H1 (cell line): ENCODE measurements at regions not wholly inside any gene's neighbourhood (a gene's known extent, or its start where the extent isn't known, plus 50 kb on each side); places are given as distances from the start of the nearest gene placed in this dataset.

Experiments used
- CTCF ChIA-PET: fragments of 300-600 bp; sonication (Branson Sonifier 250); formaldehyde crosslinking; loops from one replicate; lab custom pipeline; 2021; ENCODE audit not compliant: partially characterized antibody; lab: Charles Lee
- POLR2A ChIA-PET: fragments of 300-600 bp; sonication (Branson Sonifier 250); formaldehyde crosslinking; loops from one replicate; lab custom pipeline; 2021; ENCODE audit warnings: inconsistent platforms; ENCODE audit not compliant: partially characterized antibody; lab: Charles Lee
- DNase-seq, 2 experiments: peaks; one replicate each; pipeline versions ENCODE4 v3.0.0 to v3.0.0-alpha.2; 2010 to 2022; ENCODE audit warnings: low spot score in 2 of 2, low read depth in 1 of 2, mixed read lengths in 1 of 2
- FAIRE-seq: peaks from 2 replicates; lab custom pipeline; 2011; peaks lifted over from hg19 to GRCh38; lab: Jason Lieb, UNC
- H2AFZ ChIP-seq: 2 replicates; pipeline ENCODE4 v1.8.1; 2012; ENCODE audit warnings: low read length, inconsistent platforms
- H2AK5ac ChIP-seq: 2 replicates; pipeline ENCODE4 v1.6.1; 2013; ENCODE audit warnings: low read depth, low read length
- H2BK120ac ChIP-seq: replicated peaks from 2 replicates; pipeline ENCODE3; 2013; ENCODE audit warnings: low read depth, low read length, inconsistent platforms
- H2BK12ac ChIP-seq: 2 replicates; pipeline ENCODE4 v1.6.1; 2013; ENCODE audit warnings: low read depth, low read length
- H2BK15ac ChIP-seq: 2 replicates; pipeline ENCODE4 v1.6.1; 2013; ENCODE audit warnings: low read length
- H2BK20ac ChIP-seq: 2 replicates; pipeline ENCODE4 v1.6.1; 2013; ENCODE audit warnings: low read length
- H2BK5ac ChIP-seq: 2 replicates; pipeline ENCODE4 v1.6.1; 2013; ENCODE audit warnings: low read depth, low read length
- H3K14ac ChIP-seq: 2 replicates; pipeline ENCODE4 v1.6.1; 2013; ENCODE audit warnings: inconsistent platforms; ENCODE audit not compliant: insufficient read length
- H3K18ac ChIP-seq: 2 replicates; pipeline ENCODE4 v1.6.1; 2013; ENCODE audit warnings: low read length; ENCODE audit errors: extremely low read depth
- H3K23ac ChIP-seq: 2 replicates; pipeline ENCODE4 v1.6.1; 2013; ENCODE audit warnings: inconsistent platforms; ENCODE audit not compliant: insufficient read length
- H3K23me2 ChIP-seq: 2 replicates; pipeline ENCODE4 v1.6.1; 2013; ENCODE audit warnings: low read depth, low read length
- H3K27ac ChIP-seq: 2 replicates; pipeline ENCODE4 v1.6.1; 2011; ENCODE audit warnings: low read depth, low read length, inconsistent platforms
- H3K27me3 ChIP-seq, 4 experiments: replicated peaks in 1 of 4; 1 replicate in 1 of 4; 2 replicates in 3 of 4; pipeline versions ENCODE4 v1.6.1 to v1.8.1; 2011 to 2013; ENCODE audit warnings: low read length in 3 of 4, mild to moderate bottlenecking in 3 of 4, inconsistent platforms in 2 of 4, mixed read lengths in 2 of 4, moderate library complexity in 1 of 4; ENCODE audit not compliant: control insufficient read depth in 3 of 4, insufficient read depth in 3 of 4; ENCODE audit errors: extremely low read depth in 1 of 4
- H3K36me3 ChIP-seq, 4 experiments: 2 replicates each; pipeline versions ENCODE4 v1.6.1 to v1.8.1; 2011 to 2013; ENCODE audit warnings: mild to moderate bottlenecking in 4 of 4, low read length in 3 of 4, moderate library complexity in 2 of 4, control low read depth in 1 of 4, inconsistent platforms in 1 of 4; ENCODE audit not compliant: insufficient read depth in 4 of 4, control insufficient read depth in 2 of 4
- H3K4ac ChIP-seq: replicated peaks from 2 replicates; pipeline ENCODE3; 2013; ENCODE audit warnings: low read length, low read depth, mixed read lengths, inconsistent platforms; ENCODE audit not compliant: insufficient read length
- H3K4me1 ChIP-seq, 4 experiments: replicated peaks in 1 of 4; 1 replicate in 1 of 4; 2 replicates in 3 of 4; pipeline versions ENCODE4 v1.6.1 to v1.8.1; 2011 to 2013; ENCODE audit warnings: low read length in 3 of 4, inconsistent platforms in 2 of 4, mixed read lengths in 1 of 4; ENCODE audit not compliant: insufficient read depth in 4 of 4, control insufficient read depth in 3 of 4
- H3K4me2 ChIP-seq, 2 experiments: 2 replicates each; pipeline versions ENCODE4 v1.6.1 to v1.8.1; 2011 to 2013; ENCODE audit warnings: low read depth in 2 of 2, low read length in 2 of 2, control low read depth in 1 of 2, inconsistent platforms in 1 of 2, mild to moderate bottlenecking in 1 of 2; ENCODE audit not compliant: insufficient read depth in 1 of 2
- H3K4me3 ChIP-seq, 4 experiments: fragments of 200-600, 300-600 bp in 1 of 4; sonication (generic), shearing (Covaris generic), sonication (Bioruptor Twin) in 1 of 4; 2 replicates each; pipeline versions ENCODE4 v1.5.1 to v1.8.1; 2011 to 2016; ENCODE audit warnings: low read length in 4 of 4, low read depth in 3 of 4, control low read depth in 2 of 4, inconsistent platforms in 2 of 4, mild to moderate bottlenecking in 2 of 4, mixed read lengths in 1 of 4, moderate library complexity in 1 of 4; ENCODE audit not compliant: insufficient read depth in 2 of 4; ENCODE audit errors: extremely low read depth in 1 of 4
- H3K56ac ChIP-seq: replicated peaks from 2 replicates; pipeline ENCODE3; 2013; ENCODE audit warnings: low read depth, mild to moderate bottlenecking, mixed read lengths, low read length, inconsistent platforms; ENCODE audit not compliant: insufficient read length
- H3K79me1 ChIP-seq: 2 replicates; pipeline ENCODE4 v1.6.1; 2013; ENCODE audit warnings: low read depth, low read length, control low read depth
- H3K79me2 ChIP-seq, 2 experiments: 2 replicates each; pipeline versions ENCODE4 v1.6.1 to v1.8.1; 2012 to 2013; ENCODE audit warnings: low read length in 2 of 2, mild to moderate bottlenecking in 2 of 2, inconsistent platforms in 1 of 2; ENCODE audit not compliant: insufficient read depth in 2 of 2, control insufficient read depth in 1 of 2
- H3K9ac ChIP-seq, 4 experiments: replicated peaks in 1 of 4; 1 replicate in 1 of 4; 2 replicates in 3 of 4; pipeline versions ENCODE4 v1.6.1 to v1.8.1; 2011 to 2013; ENCODE audit warnings: low read depth in 3 of 4, low read length in 3 of 4, control low read depth in 2 of 4, mild to moderate bottlenecking in 2 of 4, moderate library complexity in 2 of 4, inconsistent platforms in 1 of 4; ENCODE audit errors: extremely low read depth in 1 of 4
- H3K9me3 ChIP-seq, 2 experiments: 2 replicates each; pipeline versions ENCODE4 v1.6.1 to v1.8.1; 2012 to 2013; ENCODE audit warnings: mild to moderate bottlenecking in 2 of 2, moderate library complexity in 2 of 2, control low read depth in 1 of 2, inconsistent platforms in 1 of 2, low read depth in 1 of 2, low read length in 1 of 2, mixed read lengths in 1 of 2; ENCODE audit not compliant: insufficient read depth in 2 of 2
- H4K20me1 ChIP-seq, 2 experiments: replicated peaks in 1 of 2; 2 replicates each; pipeline versions ENCODE3 to v1.8.1; 2011 to 2013; ENCODE audit warnings: inconsistent platforms in 2 of 2, low read length in 2 of 2, mild to moderate bottlenecking in 1 of 2; ENCODE audit not compliant: insufficient read depth in 2 of 2, control insufficient read depth in 1 of 2
- H4K5ac ChIP-seq: 2 replicates; pipeline ENCODE4 v1.6.1; 2013; ENCODE audit warnings: low read length, low read depth, mixed read lengths, inconsistent platforms; ENCODE audit not compliant: insufficient read length
- H4K8ac ChIP-seq: 2 replicates; pipeline ENCODE4 v1.8.0; 2013; ENCODE audit warnings: mild to moderate bottlenecking, moderate library complexity, low read length, inconsistent platforms; ENCODE audit not compliant: insufficient read depth; ENCODE audit errors: extremely low read depth
- H4K91ac ChIP-seq: replicated peaks from 2 replicates; pipeline ENCODE3; 2013; ENCODE audit warnings: low read length, mixed read lengths, inconsistent platforms; ENCODE audit not compliant: insufficient read length
- CHD1 ChIP-seq: IDR thresholded peaks from 2 replicates; pipeline ENCODE4 v1.6.1; 2012; ENCODE audit warnings: low read depth, low read length, improper control_type of control experiment
- CTCF ChIP-seq, 3 experiments: IDR thresholded peaks; 1 replicate in 2 of 3; 2 replicates in 1 of 3; pipeline versions ENCODE4 v1.5.1 to v1.6.1; 2011; ENCODE audit warnings: low read length in 3 of 3, mild to moderate bottlenecking in 3 of 3, inconsistent platforms in 2 of 3, low read depth in 1 of 3, moderate library complexity in 1 of 3; ENCODE audit not compliant: insufficient read depth in 1 of 3; ENCODE audit errors: control extremely low read depth in 1 of 3
- EP300 ChIP-seq, 2 experiments: IDR thresholded peaks; 1 replicate in 1 of 2; 2 replicates in 1 of 2; pipeline ENCODE4 v1.6.1; 2011 to 2012; ENCODE audit warnings: low read depth in 2 of 2, low read length in 2 of 2, mild to moderate bottlenecking in 2 of 2, borderline replicate concordance in 1 of 2, inconsistent platforms in 1 of 2, moderate library complexity in 1 of 2
- KDM1A ChIP-seq: fragments of 200-600, 300-600 bp; sonication (generic); IDR thresholded peaks from 2 replicates; pipeline ENCODE4 v1.7.1; 2016; ENCODE audit warnings: mild to moderate bottlenecking, low read length, borderline replicate concordance
- NRF1 ChIP-seq: IDR thresholded peaks from 2 replicates; pipeline ENCODE4 v1.6.1; 2011; ENCODE audit warnings: mild to moderate bottlenecking, low read depth, low read length, improper control_type of control experiment
- RFX5 ChIP-seq: IDR thresholded peaks from 2 replicates; pipeline ENCODE4 v1.6.1; 2011; ENCODE audit warnings: low read depth, low read length, improper control_type of control experiment, borderline replicate concordance
- RXRA ChIP-seq: IDR thresholded peaks from 2 replicates; pipeline ENCODE4 v1.6.1; 2011; ENCODE audit warnings: low read depth, mild to moderate bottlenecking, low read length, moderate library complexity; ENCODE audit not compliant: insufficient read depth
- SP1 ChIP-seq: IDR thresholded peaks from 2 replicates; pipeline ENCODE4 v1.6.1; 2011; ENCODE audit warnings: low read depth, low read length
- SP2 ChIP-seq: IDR thresholded peaks from 2 replicates; pipeline ENCODE4 v1.6.1; 2012; ENCODE audit warnings: mild to moderate bottlenecking, low read length, inconsistent platforms
- TAF7 ChIP-seq: optimal IDR thresholded peaks from 2 replicates; pipeline ENCODE3; 2011; ENCODE audit warnings: low read depth, mild to moderate bottlenecking, inconsistent platforms, low read length, moderate library complexity, borderline replicate concordance
- TEAD4 ChIP-seq: IDR thresholded peaks from 2 replicates; pipeline ENCODE4 v1.6.1; 2012; ENCODE audit warnings: low read depth, low read length, inconsistent platforms, mixed read lengths
- WGBS, 2 experiments: shearing (Covaris generic) in 1 of 2; methylation state at CpG; one replicate each; pipeline versions ENCODE4 v1.1.6 to v1.1.7; 2013 to 2015; ENCODE audit warnings: low lambda C conversion rate in 2 of 2, mixed read lengths in 2 of 2, inconsistent platforms in 1 of 2, low coverage in 1 of 2, missing lambda C conversion rate in 1 of 2; ENCODE audit not compliant: insufficient replicate concordance in 2 of 2, insufficient coverage in 1 of 2, insufficient read length in 1 of 2; ENCODE audit errors: extremely low coverage in 1 of 2, missing lambda C conversion rate in 1 of 2; 5-methylcytosine and 5-hydroxymethylcytosine counted together

- H3K36me3 ChIP-seq = no peaks in the 10 kb centered on the region
- H2BK15ac ChIP-seq = no peak overlapping the region
- no peak overlapping the region for H3K27ac ChIP-seq
- no peaks in the 10 kb centered on the region for H3K23me2 ChIP-seq
- H3K14ac ChIP-seq = no peak overlapping the region
- no peak overlapping the region for H3K4me2 ChIP-seq
- no peak overlapping the region for H4K8ac ChIP-seq
- H3K4me1 ChIP-seq = no peaks in the 10 kb centered on the region; a peak in 1 of 7 replicates
- no peak overlapping the region for H2AFZ ChIP-seq
- no peak overlapping the region for H4K91ac ChIP-seq
- H3K18ac ChIP-seq = no peak overlapping the region
- H2BK12ac ChIP-seq = no peak overlapping the region
- no peak overlapping the region for H2BK20ac ChIP-seq
- no peaks in the 10 kb centered on the region for H3K79me1 ChIP-seq
- no peak overlapping the region for H4K5ac ChIP-seq
- DNase-seq (no peak), FAIRE-seq (no peak)
- WGBS, 2 experiments = 96% methylated on average over 1 of the region's 1 CpG; no CpG with 5 or more reads in 1 of the 2 experiments
- peaks cover 4% of the 10 kb centered on the region in 2 experiments; a peak in 1 of 4 replicates for H3K9me3 ChIP-seq
- no peak overlapping the region for H3K56ac ChIP-seq
- CTCF ChIA-PET = no interaction called here
- POLR2A ChIA-PET = no interaction called here
- H3K27me3 ChIP-seq = no peaks in the 10 kb centered on the region
- H3K23ac ChIP-seq = no peak overlapping the region
- H2BK5ac ChIP-seq = no peak overlapping the region
- no peaks in the 10 kb centered on the region for H3K79me2 ChIP-seq
- no peak overlapping the region for H2BK120ac ChIP-seq
- H3K9ac ChIP-seq = no peak overlapping the region
- no peak overlapping the region for H3K4me3 ChIP-seq
- TF ChIP-seq EP300 (IDR thresholded peaks at IDR 0.05; ENCODE audit: borderline replicate concordance in 1 of 2, low read depth in 2 of 2, low read length in 2 of 2) (no peak), CTCF (IDR thresholded peaks at IDR 0.05; ENCODE audit: control extremely low read depth in 1 of 3, insufficient read depth in 1 of 3, low read depth in 1 of 3, low read length in 3 of 3) (no peak), RXRA (no peak), RFX5 (no peak), TEAD4 (no peak), KDM1A (no peak), SP2 (no peak), SP1 (no peak), CHD1 (no peak), TAF7 (no peak), NRF1 (no peak)
- H3K4ac ChIP-seq = no peak overlapping the region
- no peaks in the 10 kb centered on the region for H4K20me1 ChIP-seq
- H2AK5ac ChIP-seq = no peak overlapping the region
Measured at GRCh38 chr4:62490635-62491034, 1290.5 kb downstream of the ADGRL3 start.
